HCT116 (cell line): ENCODE measurements at regions not wholly inside any gene's neighbourhood (a gene's known extent, or its start where the extent isn't known, plus 50 kb on each side); places are given as distances from the start of the nearest gene placed in this dataset.

Experiments
- ATAC-seq: fragments of 200-7000 bp; cut with Tn5 transposase; 2 replicates; pipeline ENCODE4 v1.9.1; 2020; ENCODE audit warnings: mild to moderate bottlenecking, moderate library complexity
- BruUV-seq: library from RNA; stranded (reverse); fragments of 400-500 nt; replicated peaks from 2 replicates; lab custom pipeline; 2021; lab: Mats Ljungman, UMichigan
- CTCF ChIA-PET: fragments of 300-600 bp; sonication (Branson Sonifier 250); formaldehyde crosslinking; loops from one replicate; lab custom pipeline; 2021; ENCODE audit warnings: antibody characterized with exemption; lab: Charles Lee
- POLR2A ChIA-PET: fragments of 300-600, 350-600 bp; sonication (Branson Sonifier 250); formaldehyde crosslinking; loops from one replicate; lab custom pipeline; 2021; ENCODE audit warnings: antibody characterized with exemption; lab: Charles Lee
- RAD21 ChIA-PET, 2 experiments: fragments of 300-600 bp; sonication (Branson Sonifier 250); formaldehyde crosslinking; loops; one replicate each; lab custom pipeline; 2023; ENCODE audit warnings: low total read pairs in 2 of 2; ENCODE audit not compliant: uncharacterized antibody in 2 of 2, unreplicated experiment in 2 of 2, low non-redundant PET in 1 of 2; lab: Charles Lee
- DNase-seq: peaks from one replicate; pipeline ENCODE4 v3.0.0-alpha.2; 2010; ENCODE audit warnings: low read depth, low spot score
- H2AFZ ChIP-seq: fragments of 200-600 bp; shearing (Covaris generic), sonication (generic); 2 replicates; pipeline ENCODE4 v1.6.1; 2017; ENCODE audit warnings: low read depth, mixed run types, mixed read lengths, antibody characterized with exemption, low read length; ENCODE audit not compliant: poor library complexity, severe bottlenecking
- H3K27ac ChIP-seq: 2 replicates; pipeline ENCODE4 v1.5.1; 2012; ENCODE audit warnings: low read depth, low read length
- H3K27me3 ChIP-seq: fragments of 200-600 bp; sonication (generic); 2 replicates; pipeline ENCODE4 v1.6.1; 2016; ENCODE audit warnings: mixed run types, low read length, mixed read lengths; ENCODE audit not compliant: insufficient read depth
- H3K36me3 ChIP-seq, 2 experiments: fragments of 200-500 bp in 1 of 2; fragments of 200-600 bp in 1 of 2; sonication (Bioruptor generic) in 1 of 2; sonication (generic) in 1 of 2; 2 replicates each; pipeline versions ENCODE4 v1.5.1 to v1.6.1; 2014 to 2016; ENCODE audit warnings: low read length in 2 of 2, inconsistent platforms in 1 of 2, mixed read lengths in 1 of 2, mixed run types in 1 of 2; ENCODE audit not compliant: insufficient read depth in 2 of 2, control insufficient read depth in 1 of 2
- H3K4me1 ChIP-seq, 2 experiments: fragments of 200-600 bp in 1 of 2; sonication (generic) in 1 of 2; 2 replicates each; pipeline versions ENCODE4 v1.5.1 to v1.6.1; 2012 to 2017; ENCODE audit warnings: low read length in 2 of 2, inconsistent platforms in 1 of 2, mild to moderate bottlenecking in 1 of 2, mixed read lengths in 1 of 2, mixed run types in 1 of 2, moderate library complexity in 1 of 2; ENCODE audit not compliant: insufficient read depth in 2 of 2, control insufficient read depth in 1 of 2
- H3K4me2 ChIP-seq: fragments of 200-600 bp; sonication (generic); 2 replicates; pipeline ENCODE4 v1.6.1; 2017; ENCODE audit warnings: mixed run types, low read length, mixed read lengths
- H3K4me3 ChIP-seq, 2 experiments: fragments of 200-600 bp in 1 of 2; sonication (generic) in 1 of 2; replicated peaks in 1 of 2; 2 replicates each; pipeline ENCODE4 v1.5.1; 2011 to 2016; ENCODE audit warnings: low read length in 2 of 2, control low read depth in 1 of 2, low read depth in 1 of 2, mild to moderate bottlenecking in 1 of 2, mixed read lengths in 1 of 2, mixed run types in 1 of 2
- H3K79me2 ChIP-seq: fragments of 200-600 bp; sonication (generic); 2 replicates; pipeline ENCODE4 v1.6.1; 2017; ENCODE audit warnings: mild to moderate bottlenecking, mixed run types, low read length, moderate library complexity, mixed read lengths; ENCODE audit not compliant: insufficient read depth
- H3K9ac ChIP-seq: fragments of 200-600 bp; sonication (generic); 2 replicates; pipeline ENCODE4 v1.6.1; 2016; ENCODE audit warnings: low read length, mixed read lengths
- H3K9me2 ChIP-seq: fragments of 200-600 bp; sonication (generic), shearing (Covaris generic); 2 replicates; pipeline ENCODE4 v1.6.1; 2017; ENCODE audit warnings: mixed run types, mild to moderate bottlenecking, moderate library complexity; ENCODE audit not compliant: insufficient read depth
- H3K9me3 ChIP-seq, 2 experiments: fragments of 200-500 bp in 1 of 2; fragments of 200-600 bp in 1 of 2; sonication (Bioruptor generic) in 1 of 2; sonication (generic) in 1 of 2; 2 replicates each; pipeline ENCODE4 v1.6.1; 2014 to 2017; ENCODE audit warnings: low read length in 2 of 2, mixed read lengths in 2 of 2, inconsistent platforms in 1 of 2, low read depth in 1 of 2, mild to moderate bottlenecking in 1 of 2, mixed run types in 1 of 2, moderate library complexity in 1 of 2; ENCODE audit not compliant: control insufficient read depth in 1 of 2, insufficient read depth in 1 of 2
- H4K20me1 ChIP-seq: fragments of 200-600 bp; sonication (generic), shearing (Covaris generic); 2 replicates; pipeline ENCODE4 v1.6.1; 2017; ENCODE audit warnings: mixed run types, mild to moderate bottlenecking, moderate library complexity; ENCODE audit not compliant: insufficient read depth
- CBX3 ChIP-seq: IDR thresholded peaks from 2 replicates; pipeline ENCODE4 v1.6.1; 2012; ENCODE audit warnings: low read depth
- CEBPB ChIP-seq: IDR thresholded peaks from 2 replicates; pipeline ENCODE4 v1.6.1; 2012; ENCODE audit warnings: low read depth
- ELF1 ChIP-seq: IDR thresholded peaks from 2 replicates; pipeline ENCODE4 v1.6.1; 2012; ENCODE audit warnings: low read depth, borderline replicate concordance
- EZH2phosphoT487 ChIP-seq: fragments of 200-600 bp; IDR thresholded peaks from 2 replicates; pipeline ENCODE4 v1.6.1; 2018; ENCODE audit warnings: antibody characterized with exemption, borderline replicate concordance
- FOSL1 ChIP-seq: IDR thresholded peaks from 2 replicates; pipeline ENCODE4 v1.6.1; 2012; ENCODE audit warnings: low read depth
- POLR2AphosphoS5 ChIP-seq: IDR thresholded peaks from 2 replicates; pipeline ENCODE4 v1.6.1; 2011; ENCODE audit warnings: mild to moderate bottlenecking, low read depth, low read length, moderate library complexity
- SIN3A ChIP-seq: IDR thresholded peaks from 2 replicates; pipeline ENCODE4 v1.6.1; 2012; ENCODE audit warnings: low read depth
- SP1 ChIP-seq: IDR thresholded peaks from 2 replicates; pipeline ENCODE4 v1.6.1; 2012; ENCODE audit warnings: low read depth
- SRF ChIP-seq: IDR thresholded peaks from 2 replicates; pipeline ENCODE4 v1.6.1; 2012; ENCODE audit warnings: low read depth
- TCF7L2 ChIP-seq: IDR thresholded peaks from 2 replicates; pipeline ENCODE4 v1.7.0; 2011; ENCODE audit warnings: borderline replicate concordance, inconsistent platforms; ENCODE audit not compliant: insufficient read depth, insufficient read length; ENCODE audit errors: extremely low read depth
- YY1 ChIP-seq: IDR thresholded peaks from 2 replicates; pipeline ENCODE4 v1.6.1; 2011; ENCODE audit warnings: low read length, low read depth, moderate library complexity, mild to moderate bottlenecking; ENCODE audit not compliant: insufficient replicate concordance; ENCODE audit errors: extremely low read depth
- intact Hi-C: fragments of 100-400 bp; cut with micrococcal nuclease; formaldehyde crosslinking; loops from 2 replicates; pipeline ENCODE4 v1.10.0; 2022
- TF ChIP-seq, protein P1 (sequence below): IDR thresholded peaks from 2 replicates; pipeline ENCODE4 v1.6.1; 2012
- TF ChIP-seq, protein P2 (sequence below): IDR thresholded peaks from 2 replicates; pipeline ENCODE4 v1.6.1; 2012
- TF ChIP-seq, protein P3 (sequence below): IDR thresholded peaks from 2 replicates; pipeline ENCODE4 v1.6.1; 2011; ENCODE audit warnings: mild to moderate bottlenecking, low read length, moderate library complexity; ENCODE audit not compliant: insufficient replicate concordance; ENCODE audit errors: extremely low read depth

DNA sequence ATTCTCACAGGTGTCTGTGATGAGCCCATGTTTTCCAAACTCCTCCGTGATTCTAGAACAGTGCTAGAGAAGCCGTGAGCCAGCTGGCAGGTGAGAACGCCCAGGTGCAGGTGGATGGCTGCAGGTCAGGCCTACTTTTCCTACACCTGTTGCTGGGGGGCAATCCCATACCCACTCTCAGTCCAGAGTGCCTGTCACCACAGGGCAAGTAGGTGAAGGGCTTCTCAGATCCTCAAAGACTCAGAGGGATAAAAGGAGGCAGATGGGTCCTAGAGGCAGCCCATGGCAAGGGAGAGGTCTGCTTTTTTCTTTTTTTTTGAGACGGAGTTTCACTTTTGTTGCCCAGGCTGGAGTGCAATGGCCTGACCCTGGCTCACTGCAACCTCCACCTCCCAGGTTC, 50.7 kb upstream of the H6PD start:
- H3K27ac ChIP-seq = no peak overlapping the region
- BruUV-seq = TSS peak; percentile 29
- ATAC-seq (no peak), DNase-seq (no peak)
- no peak overlapping the region for H2AFZ ChIP-seq
- no peak overlapping the region for H3K4me2 ChIP-seq
- no peaks in the 10 kb centered on the region for H3K27me3 ChIP-seq
- peaks cover 14 to 39% of the 10 kb centered on the region in 2 experiments for H3K4me1 ChIP-seq
- H3K9ac ChIP-seq = no peak overlapping the region
- H3K9me3 ChIP-seq = no peaks in the 10 kb centered on the region
- peaks cover 30% of the 10 kb centered on the region for H3K79me2 ChIP-seq
- H3K9me2 ChIP-seq = no peaks in the 10 kb centered on the region
- H3K36me3 ChIP-seq = 0 out of 4 replicates have a peak, but pooled peaks cover 0 to under 1% of the 10 kb centered on the region in 2 experiments
- H4K20me1 ChIP-seq = no peaks in the 10 kb centered on the region
- ChIA-PET RAD21 (no interaction called here), CTCF (no interaction called here), POLR2A (no interaction called here)
- no peak overlapping the region for H3K4me3 ChIP-seq
- intact Hi-C loops = no loop called here
- no peak for TF ChIP-seq FOSL1
- TF ChIP-seq, protein P1, sequence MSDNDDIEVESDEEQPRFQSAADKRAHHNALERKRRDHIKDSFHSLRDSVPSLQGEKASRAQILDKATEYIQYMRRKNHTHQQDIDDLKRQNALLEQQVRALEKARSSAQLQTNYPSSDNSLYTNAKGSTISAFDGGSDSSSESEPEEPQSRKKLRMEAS = no peak
- no peak for TF ChIP-seq EZH2phosphoT487
- TF ChIP-seq, protein P2, sequence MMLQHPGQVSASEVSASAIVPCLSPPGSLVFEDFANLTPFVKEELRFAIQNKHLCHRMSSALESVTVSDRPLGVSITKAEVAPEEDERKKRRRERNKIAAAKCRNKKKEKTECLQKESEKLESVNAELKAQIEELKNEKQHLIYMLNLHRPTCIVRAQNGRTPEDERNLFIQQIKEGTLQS = no peak
- TF ChIP-seq SRF = no peak

DNA sequence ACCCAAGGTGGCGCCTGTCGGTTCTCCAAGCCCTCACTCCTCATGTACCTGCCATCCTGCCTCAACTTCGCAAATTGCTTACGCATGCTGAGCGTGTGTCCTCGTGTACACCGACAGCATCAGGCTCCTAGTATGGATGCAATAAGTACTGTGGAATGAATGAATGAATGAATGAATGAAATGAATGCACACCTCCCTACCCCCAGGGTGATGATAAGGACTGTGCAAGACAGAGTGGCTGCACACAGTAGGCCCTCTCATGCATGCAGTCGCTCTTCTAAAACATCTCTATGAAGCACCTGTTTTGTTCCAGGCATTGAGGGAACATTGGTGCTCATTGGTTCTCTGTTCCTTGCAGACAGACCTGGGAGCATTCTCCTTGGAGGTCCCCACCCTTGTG, 49.8 kb upstream of the H6PD start:
- no TSS peak for BruUV-seq
- Histone ChIP-seq H3K27me3 (no peaks in the 10 kb centered on the region), H3K4me1 (peaks cover 12 to 37% of the 10 kb centered on the region in 2 experiments), H3K9me3 (no peaks in the 10 kb centered on the region), H3K9me2 (no peaks in the 10 kb centered on the region), H4K20me1 (no peaks in the 10 kb centered on the region), H3K9ac (no peak overlapping the region), H3K79me2 (peaks cover 22% of the 10 kb centered on the region), H2AFZ (no peak overlapping the region), H3K36me3 (no peaks in the 10 kb centered on the region), H3K27ac (no peak overlapping the region), H3K4me3 (no peak overlapping the region), H3K4me2 (no peak overlapping the region)
- intact Hi-C loops = no loop called here
- POLR2A ChIA-PET = no interaction called here
- no peak for ATAC-seq
- CTCF ChIA-PET = no interaction called here
- RAD21 ChIA-PET = no interaction called here
- TF ChIP-seq ELF1 (no peak), SRF (no peak), SIN3A (no peak), CBX3 (no peak), CEBPB (no peak), YY1 (no peak), SP1 (no peak), FOSL1 (no peak), TCF7L2 (no peak), POLR2AphosphoS5 (no peak)
- TF ChIP-seq, protein P3, sequence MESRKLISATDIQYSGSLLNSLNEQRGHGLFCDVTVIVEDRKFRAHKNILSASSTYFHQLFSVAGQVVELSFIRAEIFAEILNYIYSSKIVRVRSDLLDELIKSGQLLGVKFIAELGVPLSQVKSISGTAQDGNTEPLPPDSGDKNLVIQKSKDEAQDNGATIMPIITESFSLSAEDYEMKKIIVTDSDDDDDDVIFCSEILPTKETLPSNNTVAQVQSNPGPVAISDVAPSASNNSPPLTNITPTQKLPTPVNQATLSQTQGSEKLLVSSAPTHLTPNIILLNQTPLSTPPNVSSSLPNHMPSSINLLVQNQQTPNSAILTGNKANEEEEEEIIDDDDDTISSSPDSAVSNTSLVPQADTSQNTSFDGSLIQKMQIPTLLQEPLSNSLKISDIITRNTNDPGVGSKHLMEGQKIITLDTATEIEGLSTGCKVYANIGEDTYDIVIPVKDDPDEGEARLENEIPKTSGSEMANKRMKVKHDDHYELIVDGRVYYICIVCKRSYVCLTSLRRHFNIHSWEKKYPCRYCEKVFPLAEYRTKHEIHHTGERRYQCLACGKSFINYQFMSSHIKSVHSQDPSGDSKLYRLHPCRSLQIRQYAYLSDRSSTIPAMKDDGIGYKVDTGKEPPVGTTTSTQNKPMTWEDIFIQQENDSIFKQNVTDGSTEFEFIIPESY = no peak
- TF ChIP-seq, protein P2 = no peak
- no peak for DNase-seq
